NCI-H526 (cell line): ENCODE measurements at regions not wholly inside any gene's neighbourhood (a gene's known extent, or its start where the extent isn't known, plus 50 kb on each side); places are given as distances from the start of the nearest gene placed in this dataset.

Experiments used
- DNase-seq, 2 experiments: peaks; one replicate each; lab custom pipeline; 2025; lab: John Stamatoyannopoulos, UW

DNA sequence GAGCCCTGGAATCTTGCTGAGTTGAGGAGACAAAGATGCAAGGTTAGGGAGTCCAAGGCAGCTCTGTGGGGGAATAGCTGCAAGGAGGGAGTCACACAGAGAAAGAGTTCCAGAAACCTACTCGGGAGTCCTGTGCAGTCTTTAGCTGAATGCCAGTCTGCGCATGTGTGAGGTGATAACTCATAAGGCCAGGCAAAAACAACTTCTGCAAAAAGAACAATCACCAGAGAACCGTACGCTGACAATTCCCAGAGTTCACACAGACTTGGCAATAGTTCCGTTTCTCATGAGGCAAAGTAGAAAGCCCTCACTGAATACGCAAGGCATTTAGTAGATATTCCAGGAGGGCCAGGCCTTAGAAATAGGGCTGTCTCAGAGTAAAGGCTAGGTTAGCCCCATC lies 135.2 kb upstream of the TAB2 start:
- no peak for DNase-seq

DNA sequence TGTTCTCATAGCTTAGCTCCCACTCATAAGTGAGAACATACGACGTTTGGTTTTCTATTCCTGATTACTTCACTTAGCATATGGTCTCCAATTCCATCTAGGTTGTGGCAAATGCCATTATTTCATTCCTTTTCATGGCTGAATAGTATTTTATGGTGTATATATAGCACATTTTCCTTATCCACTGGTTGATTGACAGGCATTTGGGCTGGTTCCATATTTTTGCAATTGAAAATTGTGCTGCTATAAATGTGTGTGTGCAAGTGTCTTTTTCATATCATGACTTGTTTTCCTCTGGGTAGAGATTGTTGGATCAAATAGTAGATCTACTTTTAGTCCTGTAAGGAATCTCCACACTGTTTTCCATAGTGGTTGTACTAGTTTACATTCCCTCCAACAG lies 133.0 kb upstream of the TAB2 start:
- DNase-seq: no peak

- DNase-seq: no peak
These were observed 131.6 kb upstream of the TAB2 start for GRCh38 chr6:149185799-149186357.

DNA sequence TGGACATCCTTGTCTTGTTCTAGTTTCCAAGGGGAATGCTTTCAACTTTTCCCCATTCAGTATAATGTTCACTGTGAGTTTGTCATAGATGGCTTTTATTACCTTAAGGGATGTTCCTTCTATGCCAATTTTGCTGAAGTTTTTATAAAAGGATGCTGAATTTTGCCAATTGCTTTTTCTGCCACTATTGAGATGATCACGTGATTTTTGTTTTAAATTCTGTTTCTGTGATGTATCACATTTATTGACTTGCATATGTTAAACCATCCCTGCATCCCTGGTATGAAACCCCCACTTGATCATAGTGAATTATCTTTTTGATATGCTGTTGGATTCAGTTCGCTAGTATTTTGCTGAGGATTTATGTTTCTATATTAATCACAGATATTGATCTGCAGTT lies 130.6 kb upstream of the TAB2 start:
- DNase-seq: no peak

- DNase-seq: no peak
These were observed 127.2 kb upstream of the TAB2 start for GRCh38 chr6:149190224-149190831.

DNA sequence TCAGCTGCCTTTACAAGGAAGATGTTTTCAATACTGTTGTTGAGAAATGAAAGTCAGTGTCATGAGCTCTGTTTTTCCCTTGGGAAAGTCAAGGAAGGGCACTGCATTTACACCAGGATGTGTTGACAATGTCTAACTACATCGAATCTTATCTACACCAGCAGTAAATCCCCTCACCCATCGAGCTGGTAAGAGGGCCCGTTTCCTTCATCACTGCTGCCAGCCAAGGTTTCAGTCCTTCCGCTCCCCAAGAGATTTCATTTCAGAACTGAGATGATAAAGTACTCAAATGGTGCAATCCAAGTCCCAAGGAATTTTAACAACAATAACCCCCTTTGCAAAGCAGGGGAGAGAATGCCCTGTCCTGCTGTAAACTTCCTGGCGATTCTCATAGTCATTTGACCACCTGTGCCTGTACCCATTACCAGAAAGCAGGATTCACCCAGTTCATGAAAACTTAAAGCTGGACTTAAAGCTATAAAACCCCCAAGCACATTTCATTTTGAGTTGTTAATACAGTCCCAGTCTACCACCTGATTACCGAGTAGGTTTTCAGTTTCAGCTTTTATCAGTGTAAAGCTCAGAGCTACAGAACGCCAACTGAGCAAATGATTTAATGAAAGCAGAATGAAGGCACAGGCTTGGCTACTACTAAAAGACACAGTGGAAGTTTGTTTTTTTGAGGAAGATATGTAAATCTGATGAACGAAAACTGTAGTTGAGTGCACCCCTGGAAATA lies 122.5 kb upstream of the TAB2 start:
- DNase-seq: no peak

- DNase-seq: no peak
These were observed 121.4 kb upstream of the TAB2 start for GRCh38 chr6:149196091-149196490.

DNA sequence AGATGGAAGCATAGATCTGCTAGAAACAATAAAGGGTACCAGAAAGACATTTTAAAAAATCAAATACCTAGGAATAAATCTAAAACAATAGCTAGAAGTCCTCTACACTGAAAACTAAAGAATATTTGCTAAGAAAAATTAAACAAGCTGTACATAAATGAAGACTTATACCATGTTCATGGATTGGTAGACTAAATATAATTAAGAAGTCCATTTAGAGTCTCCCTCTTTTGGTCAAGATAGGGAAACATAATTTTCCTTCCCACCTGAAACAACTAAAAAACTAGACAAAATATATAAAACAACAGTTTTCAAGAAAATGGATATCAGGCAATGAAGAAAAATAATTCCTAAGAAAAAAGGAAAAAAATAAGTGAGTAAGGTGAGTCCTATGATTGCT lies 120.0 kb upstream of the TAB2 start:
- DNase-seq: no peak

DNA sequence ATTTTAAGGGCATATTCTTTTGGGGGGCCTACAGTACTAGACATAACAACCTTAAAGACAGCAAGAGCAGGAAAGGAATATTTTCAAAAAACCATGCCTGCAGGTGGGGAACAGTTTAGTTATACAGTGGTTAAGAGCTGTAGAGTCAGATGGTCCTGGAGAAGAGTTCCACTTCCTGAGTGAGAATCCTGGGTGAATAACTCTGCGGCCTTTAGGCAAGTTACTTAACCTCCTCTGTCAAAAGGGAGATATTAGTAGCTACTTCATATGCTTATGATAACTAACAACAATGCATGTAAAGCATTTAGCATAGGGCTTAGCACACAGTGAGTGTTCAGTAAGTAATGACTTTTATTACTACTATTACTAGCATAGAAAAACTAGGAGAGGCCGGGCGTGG lies 119.2 kb upstream of the TAB2 start:
- DNase-seq: no peak

DNA sequence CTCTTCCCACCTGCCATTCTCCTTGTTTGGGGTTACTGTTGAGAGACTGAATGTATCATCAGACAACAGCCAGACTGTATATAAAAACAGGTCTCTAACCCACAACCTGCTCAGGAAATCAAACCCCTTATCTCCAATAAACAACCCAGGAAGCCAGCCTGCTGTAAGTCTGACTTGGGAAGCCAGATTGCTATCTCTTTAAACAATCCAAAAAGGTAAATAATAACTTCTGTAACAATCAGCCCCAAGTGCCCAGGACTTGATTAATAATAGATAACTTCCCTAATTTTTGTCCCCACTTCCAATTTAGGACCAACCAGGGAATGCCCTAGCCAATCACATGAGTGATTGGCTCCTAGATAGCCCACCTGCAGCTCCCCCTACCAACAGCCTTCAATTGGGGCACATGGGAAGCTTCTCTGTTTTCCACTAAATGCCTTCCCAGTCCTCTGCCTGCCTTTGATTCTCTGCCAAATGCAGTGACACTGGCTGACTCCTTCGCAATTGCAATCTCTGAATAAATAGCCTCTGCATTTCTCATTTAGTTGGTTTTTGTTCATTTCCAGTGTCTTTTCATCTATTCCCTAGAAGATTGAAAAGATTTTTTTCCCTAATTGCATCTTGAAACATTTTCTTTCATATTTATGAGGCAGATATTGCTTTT lies 117.1 kb upstream of the TAB2 start:
- no peak for DNase-seq

DNA sequence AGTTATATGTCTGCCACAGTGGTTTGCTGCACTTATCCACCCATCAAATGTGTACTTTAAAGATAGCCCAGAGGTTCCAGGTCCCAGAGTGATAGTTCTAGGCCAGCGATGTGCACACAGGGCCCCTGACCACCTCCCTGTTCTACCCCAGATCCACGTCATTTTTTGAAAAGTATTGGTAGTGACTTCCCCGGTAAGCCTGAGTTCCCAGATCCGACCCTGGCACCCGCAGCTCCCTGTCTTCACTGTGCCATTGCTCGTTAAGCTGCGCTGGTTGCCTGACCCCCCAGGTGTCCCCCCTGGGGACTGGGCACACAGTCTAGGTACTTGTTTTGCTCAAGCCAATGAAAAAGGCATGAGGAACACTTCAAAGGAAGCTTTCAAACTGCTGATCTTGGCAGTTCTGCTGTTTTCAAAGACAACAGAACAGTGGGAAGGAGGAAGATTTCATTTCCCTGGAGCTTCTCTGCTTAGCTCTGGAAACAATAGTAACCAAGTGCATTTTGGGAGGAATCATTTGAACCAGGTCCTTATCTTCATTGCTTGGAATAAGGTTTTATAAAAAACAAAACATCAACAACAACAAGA lies 116.3 kb upstream of the TAB2 start:
- no peak for DNase-seq

DNA sequence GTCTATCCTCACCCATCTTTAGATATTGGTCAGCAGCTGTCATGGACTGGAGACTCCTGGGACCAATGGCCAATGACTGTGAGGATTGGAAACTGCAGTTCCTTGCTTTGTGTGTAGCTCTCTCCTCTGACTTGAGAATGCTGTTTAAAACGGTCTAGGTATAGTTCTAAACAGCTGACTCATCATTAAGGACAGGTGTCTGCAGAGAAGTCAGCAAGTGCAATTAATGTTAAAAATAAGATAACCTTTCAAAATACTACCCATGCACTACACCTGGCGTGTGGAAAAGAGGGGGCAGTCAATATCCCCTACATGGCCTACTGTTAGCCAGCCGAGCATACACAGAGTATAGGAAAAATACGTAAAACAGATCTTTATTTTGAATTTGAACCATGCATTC lies 115.4 kb upstream of the TAB2 start:
- no peak for DNase-seq

GRCh38 chr6:149202952-149203351 lies 114.6 kb upstream of the TAB2 start:
- no peak for DNase-seq

DNA sequence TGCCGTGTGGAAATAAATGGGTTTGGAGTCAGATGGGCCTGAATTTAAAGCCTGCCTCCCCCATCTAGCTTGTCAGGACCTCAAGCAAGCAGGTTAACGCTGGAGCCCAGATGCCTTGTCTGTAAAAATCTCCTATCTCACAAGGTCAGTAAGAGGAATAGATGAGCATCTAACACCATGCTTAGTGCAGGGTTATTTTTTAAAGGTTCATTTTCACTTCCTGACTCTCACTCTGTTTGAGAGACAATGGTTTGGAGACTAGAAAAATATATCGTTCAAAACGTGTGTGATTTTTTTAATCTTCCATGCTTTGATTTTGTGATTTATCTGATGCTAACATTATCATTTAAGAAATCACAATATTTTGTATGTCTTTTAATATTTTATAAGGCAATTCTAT lies 114.0 kb upstream of the TAB2 start:
- DNase-seq: no peak

DNA sequence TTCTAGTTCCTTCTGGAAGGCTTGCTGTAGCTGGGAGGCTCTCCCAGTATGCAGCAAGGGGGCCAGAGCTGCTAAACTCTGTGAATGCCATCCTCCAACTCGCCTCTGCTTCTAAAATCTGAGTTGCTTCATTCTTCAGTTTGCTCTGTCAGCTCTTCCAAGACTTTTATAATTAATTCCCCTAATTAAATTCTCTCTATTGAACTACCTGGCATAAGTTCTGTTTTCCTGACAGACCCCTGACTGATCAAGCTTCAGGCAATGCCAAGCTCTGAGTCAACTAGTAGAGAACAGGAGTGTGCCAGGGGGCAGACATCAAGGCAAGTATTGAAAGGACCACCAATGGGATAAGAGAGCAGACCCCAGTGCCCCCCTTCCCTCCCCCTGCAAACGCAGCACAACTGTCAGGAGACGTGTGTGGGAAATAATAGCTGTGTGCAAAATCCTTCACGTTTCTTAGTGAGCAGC lies 109.3 kb upstream of the TAB2 start:
- no peak for DNase-seq

DNA sequence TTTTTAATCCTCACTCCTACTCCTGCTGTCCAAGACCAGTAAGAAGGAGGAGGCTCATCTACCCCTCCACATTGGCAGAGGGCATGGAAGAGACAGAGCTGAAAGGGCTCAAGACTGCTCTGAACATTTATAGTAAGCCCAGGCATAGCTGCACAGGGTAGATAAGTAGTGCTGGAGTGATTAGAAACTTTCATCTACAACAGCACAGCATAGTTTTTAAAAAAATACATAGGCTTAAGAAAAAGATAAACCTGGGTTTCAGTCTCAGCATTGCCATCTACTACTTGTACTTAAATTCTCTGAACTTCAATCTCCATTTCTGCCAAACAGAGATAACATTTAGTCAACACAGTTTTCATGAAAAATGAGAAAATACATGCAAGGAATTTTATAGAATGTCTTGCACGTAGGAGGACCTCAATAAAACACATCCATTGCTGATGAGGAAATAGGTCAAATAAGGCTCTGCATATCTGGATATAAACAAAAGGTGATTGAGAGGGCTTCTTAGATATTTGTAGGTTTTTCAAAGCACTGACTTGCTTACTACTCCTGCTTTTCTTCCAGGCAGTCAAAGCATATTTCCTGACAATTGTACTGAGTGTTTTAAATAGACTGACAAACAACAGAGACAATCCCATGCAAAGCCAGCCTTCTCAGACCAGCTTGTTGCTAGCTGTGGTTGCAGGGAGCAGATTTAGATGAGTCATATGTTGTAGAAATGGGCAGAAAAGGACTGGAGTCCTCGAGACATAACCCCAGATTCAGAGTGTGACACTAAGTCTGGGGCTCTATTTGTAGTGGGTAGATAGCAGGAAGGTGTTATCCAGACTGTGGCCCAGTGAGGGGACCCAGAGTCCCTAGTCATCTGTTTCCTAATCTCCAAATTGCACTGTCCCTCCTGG lies 107.4 kb upstream of the TAB2 start:
- DNase-seq: no peak

- DNase-seq: no peak
These were observed 106.4 kb upstream of the TAB2 start for GRCh38 chr6:149211046-149211571.

DNA sequence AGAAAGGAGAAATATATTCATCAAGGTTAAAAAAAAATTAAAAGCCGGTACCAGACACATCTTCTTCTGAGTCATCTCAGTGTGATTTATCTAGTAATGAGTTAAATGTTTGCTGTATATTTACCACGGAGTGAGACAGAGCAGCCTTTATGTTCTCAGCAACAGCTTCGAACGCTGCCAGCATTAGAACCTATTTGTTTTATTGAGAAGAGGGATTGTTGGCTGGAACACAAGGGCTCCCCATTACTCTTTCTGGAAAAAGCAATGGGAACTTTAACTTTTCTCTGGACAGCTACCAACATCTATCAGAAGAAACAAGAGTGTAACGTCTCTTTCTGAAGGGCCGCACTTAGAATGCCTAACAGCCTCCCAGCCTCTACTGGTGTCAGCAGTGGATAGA lies 105.3 kb upstream of the TAB2 start:
- DNase-seq: no peak

DNA sequence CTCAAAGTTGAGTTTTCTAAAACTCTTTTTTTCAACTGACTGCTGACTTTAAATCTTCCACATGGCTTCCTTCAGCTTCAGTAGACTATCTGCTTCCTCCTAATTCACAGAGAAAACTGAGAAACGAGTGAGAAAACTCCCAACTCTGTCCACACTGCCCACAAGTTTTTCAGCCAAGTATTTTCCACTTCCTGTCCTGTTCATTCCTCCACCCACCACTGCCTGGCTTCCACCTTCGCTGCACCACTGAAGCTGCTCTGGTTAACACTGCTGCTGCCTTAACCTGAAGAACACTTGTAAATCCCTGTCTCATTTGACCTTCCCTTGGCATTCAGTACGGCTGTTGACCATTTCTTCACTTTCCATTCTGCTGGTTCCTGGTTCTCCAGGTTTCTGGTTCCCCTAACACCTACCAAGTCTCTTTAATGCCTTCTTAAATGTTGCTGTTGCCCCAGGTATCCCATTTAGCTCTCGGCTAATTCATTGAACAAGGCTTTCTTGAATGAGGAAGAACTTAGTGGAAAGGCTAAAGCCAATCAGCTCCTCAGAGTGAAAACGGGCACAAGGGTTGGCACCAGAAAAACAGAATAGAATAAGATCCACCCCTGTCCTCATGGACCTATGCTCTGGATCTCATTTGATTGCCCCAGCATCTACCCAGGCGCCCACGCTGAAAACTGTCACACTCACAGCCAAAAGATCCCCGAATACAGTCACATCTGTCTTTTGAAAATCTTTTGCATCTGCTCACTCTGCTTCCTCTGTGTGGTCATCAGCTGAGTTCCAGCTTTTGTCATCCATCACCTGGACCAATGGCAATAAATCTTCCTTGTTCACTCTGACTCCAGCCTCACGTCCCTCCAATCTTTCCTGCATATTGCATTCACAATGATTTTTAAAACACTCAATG lies 104.4 kb upstream of the TAB2 start:
- DNase-seq: no peak

DNA sequence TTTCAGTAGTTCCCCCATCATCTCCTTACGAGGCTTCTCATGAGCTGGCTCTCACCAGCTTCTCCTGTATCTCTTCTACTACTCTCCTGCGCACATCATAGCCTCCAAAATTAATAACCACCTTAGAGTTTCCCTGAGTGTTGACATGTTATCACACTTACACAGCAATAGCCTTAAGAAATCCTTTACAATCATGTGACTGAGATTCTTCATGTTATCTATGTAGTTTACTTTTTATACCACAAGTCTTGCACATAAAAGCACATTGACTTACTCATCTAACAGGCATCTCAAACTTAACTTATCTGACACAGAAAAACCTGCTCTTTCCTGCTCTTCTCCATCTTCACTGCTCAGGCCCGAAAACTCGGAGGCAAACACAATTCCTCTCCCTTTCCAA lies 103.7 kb upstream of the TAB2 start:
- no peak for DNase-seq
